HEK293T (cell line): ENCODE measurements at regions not wholly inside any gene's neighbourhood (a gene's known extent, or its start where the extent isn't known, plus 50 kb on each side); places are given as distances from the start of the nearest gene placed in this dataset.

Experiments used
- ARNT ChIP-seq: fragments of 450-650 bp; IDR thresholded peaks from 2 replicates; pipeline ENCODE4 v1.6.1; 2017; ENCODE audit warnings: mild to moderate bottlenecking
- BHLHE40 ChIP-seq: fragments of 450-650 bp; IDR thresholded peaks from 2 replicates; pipeline ENCODE4 v1.6.1; 2016; ENCODE audit warnings: mild to moderate bottlenecking, moderate library complexity, borderline replicate concordance
- CTBP1 ChIP-seq: fragments of 450-650 bp; IDR thresholded peaks from 2 replicates; pipeline ENCODE4 v1.6.1; 2016; ENCODE audit warnings: borderline replicate concordance
- ELF4 ChIP-seq: fragments of 450-650 bp; IDR thresholded peaks from 2 replicates; pipeline ENCODE4 v1.6.1; 2017; ENCODE audit warnings: antibody characterized with exemption
- FOXA1 ChIP-seq: fragments of 450-650 bp; IDR thresholded peaks from 2 replicates; pipeline ENCODE4 v1.6.1; 2016; ENCODE audit warnings: mild to moderate bottlenecking
- FOXM1 ChIP-seq: fragments of 450-650 bp; IDR thresholded peaks from 2 replicates; pipeline ENCODE4 v1.6.1; 2017; ENCODE audit warnings: mild to moderate bottlenecking, borderline replicate concordance
- HDGF ChIP-seq: fragments of 450-650 bp; IDR thresholded peaks from 2 replicates; pipeline ENCODE4 v1.6.1; 2017; ENCODE audit warnings: antibody characterized with exemption, borderline replicate concordance
- NFRKB ChIP-seq: fragments of 450-650 bp; IDR thresholded peaks from 2 replicates; pipeline ENCODE4 v1.6.1; 2016; ENCODE audit warnings: mild to moderate bottlenecking, moderate library complexity
- PKNOX1 ChIP-seq: fragments of 450-650 bp; IDR thresholded peaks from 2 replicates; pipeline ENCODE4 v1.6.1; 2016
- SP1 ChIP-seq: fragments of 450-650 bp; IDR thresholded peaks from 2 replicates; pipeline ENCODE4 v1.6.1; 2017
- SUZ12 ChIP-seq: fragments of 450-650 bp; IDR thresholded peaks from 2 replicates; pipeline ENCODE4 v1.6.1; 2016; ENCODE audit warnings: mild to moderate bottlenecking
- TARDBP ChIP-seq: fragments of 450-650 bp; IDR thresholded peaks from 2 replicates; pipeline ENCODE4 v1.6.1; 2016

- TF ChIP-seq SUZ12 (no peak), BHLHE40 (no peak), HDGF (no peak), NFRKB (no peak), PKNOX1 (no peak), SP1 (no peak), TARDBP (no peak), FOXM1 (no peak), FOXA1 (no peak), ARNT (no peak), ELF4 (no peak), CTBP1 (no peak)
Observed at GRCh38 chr10:131503992-131504391, 192.5 kb upstream of the TCERG1L start.
